Hepatocyte (in vitro differentiated cells): ENCODE measurements at regions not wholly inside any gene's neighbourhood (a gene's known extent, or its start where the extent isn't known, plus 50 kb on each side); places are given as distances from the start of the nearest gene placed in this dataset.

Source experiments
- DNase-seq: peaks from one replicate; pipeline ENCODE4 v3.0.0-alpha.2; 2016; ENCODE audit warnings: low spot score
- H2AFZ ChIP-seq: fragments of 200-600 bp; sonication (generic); 2 replicates; pipeline ENCODE4 v1.6.0; 2016; ENCODE audit warnings: antibody characterized with exemption, mild to moderate bottlenecking
- H3K27ac ChIP-seq: fragments of 200-600 bp; sonication (generic); 2 replicates; pipeline ENCODE4 v1.5.1; 2016; ENCODE audit warnings: mild to moderate bottlenecking
- H3K27me3 ChIP-seq: fragments of 200-600 bp; sonication (generic); 2 replicates; pipeline ENCODE4 v1.6.1; 2016
- H3K36me3 ChIP-seq: fragments of 200-600 bp; sonication (generic); replicated peaks from 2 replicates; pipeline ENCODE4 v1.5.1; 2016; ENCODE audit warnings: low read depth; ENCODE audit not compliant: insufficient read depth
- H3K4me1 ChIP-seq: fragments of 200-600 bp; sonication (generic); 2 replicates; pipeline ENCODE4 v1.5.1; 2016; ENCODE audit warnings: mild to moderate bottlenecking, moderate library complexity; ENCODE audit not compliant: insufficient read depth
- H3K4me2 ChIP-seq: fragments of 200-600 bp; sonication (generic); 2 replicates; pipeline ENCODE4 v1.6.0; 2016
- H3K4me3 ChIP-seq: fragments of 200-600 bp; sonication (generic); 2 replicates; pipeline ENCODE4 v1.5.1; 2016; ENCODE audit warnings: mild to moderate bottlenecking
- H3K79me2 ChIP-seq: fragments of 200-600 bp; sonication (generic); 2 replicates; pipeline ENCODE4 v1.6.0; 2017; ENCODE audit warnings: mild to moderate bottlenecking
- H3K9me2 ChIP-seq: fragments of 200-600 bp; sonication (generic); replicated peaks from 2 replicates; pipeline ENCODE4 v1.6.0; 2017; ENCODE audit warnings: mild to moderate bottlenecking; ENCODE audit not compliant: insufficient read depth
- H3K9me3 ChIP-seq: fragments of 200-600 bp; sonication (generic); 2 replicates; pipeline ENCODE4 v1.5.1; 2016; ENCODE audit warnings: low read depth, mild to moderate bottlenecking
- H4K20me1 ChIP-seq: fragments of 200-600 bp; sonication (generic); 2 replicates; pipeline ENCODE4 v1.6.0; 2016; ENCODE audit warnings: mild to moderate bottlenecking; ENCODE audit not compliant: insufficient read depth, poor library complexity, severe bottlenecking
- EZH2 ChIP-seq: fragments of 200-600 bp; sonication (generic); IDR thresholded peaks from 2 replicates; pipeline ENCODE4 v1.6.1; 2016; ENCODE audit warnings: antibody characterized with exemption, mild to moderate bottlenecking, borderline replicate concordance
- EZH2phosphoT487 ChIP-seq: fragments of 200-600 bp; sonication (generic); IDR thresholded peaks from one replicate; pipeline ENCODE4 v1.6.1; 2018; ENCODE audit warnings: antibody characterized with exemption, mild to moderate bottlenecking, low read depth, moderate library complexity; ENCODE audit not compliant: unreplicated experiment, severe bottlenecking
- WGBS: methylation state at CpG from one replicate; pipeline ENCODE4 v1.1.6; 2016; ENCODE audit warnings: low lambda C conversion rate; ENCODE audit errors: missing lambda C conversion rate; 5-methylcytosine and 5-hydroxymethylcytosine counted together
- TF ChIP-seq, protein P1 (sequence below): fragments of 200-600 bp; sonication (generic); IDR thresholded peaks from 2 replicates; pipeline ENCODE4 v1.5.1; 2016; ENCODE audit warnings: antibody characterized with exemption, mild to moderate bottlenecking; ENCODE audit not compliant: poor library complexity

GRCh38 chr3:177721864-177722785, 524.8 kb upstream of the TBL1XR1 start:
- 63% methylated on average over 3 of the region's 3 CpGs for WGBS
- no peaks in the 10 kb centered on the region for H3K79me2 ChIP-seq
- H4K20me1 ChIP-seq, result no peaks in the 10 kb centered on the region
- no peaks in the 10 kb centered on the region for H3K9me2 ChIP-seq
- peaks cover 6% of the 10 kb centered on the region for H3K4me1 ChIP-seq
- H3K27ac ChIP-seq, result peak overlapping the region; percentile 18
- H3K27me3 ChIP-seq, result no peaks in the 10 kb centered on the region
- no peak overlapping the region for H3K4me2 ChIP-seq
- no peak for DNase-seq
- H3K4me3 ChIP-seq, result no peak overlapping the region
- no peak overlapping the region for H2AFZ ChIP-seq
- TF ChIP-seq EZH2 (no peak), EZH2phosphoT487 (no peak)
- TF ChIP-seq, protein P1, sequence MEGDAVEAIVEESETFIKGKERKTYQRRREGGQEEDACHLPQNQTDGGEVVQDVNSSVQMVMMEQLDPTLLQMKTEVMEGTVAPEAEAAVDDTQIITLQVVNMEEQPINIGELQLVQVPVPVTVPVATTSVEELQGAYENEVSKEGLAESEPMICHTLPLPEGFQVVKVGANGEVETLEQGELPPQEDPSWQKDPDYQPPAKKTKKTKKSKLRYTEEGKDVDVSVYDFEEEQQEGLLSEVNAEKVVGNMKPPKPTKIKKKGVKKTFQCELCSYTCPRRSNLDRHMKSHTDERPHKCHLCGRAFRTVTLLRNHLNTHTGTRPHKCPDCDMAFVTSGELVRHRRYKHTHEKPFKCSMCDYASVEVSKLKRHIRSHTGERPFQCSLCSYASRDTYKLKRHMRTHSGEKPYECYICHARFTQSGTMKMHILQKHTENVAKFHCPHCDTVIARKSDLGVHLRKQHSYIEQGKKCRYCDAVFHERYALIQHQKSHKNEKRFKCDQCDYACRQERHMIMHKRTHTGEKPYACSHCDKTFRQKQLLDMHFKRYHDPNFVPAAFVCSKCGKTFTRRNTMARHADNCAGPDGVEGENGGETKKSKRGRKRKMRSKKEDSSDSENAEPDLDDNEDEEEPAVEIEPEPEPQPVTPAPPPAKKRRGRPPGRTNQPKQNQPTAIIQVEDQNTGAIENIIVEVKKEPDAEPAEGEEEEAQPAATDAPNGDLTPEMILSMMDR, result no peak
- H3K9me3 ChIP-seq, result no peaks in the 10 kb centered on the region
- no peaks in the 10 kb centered on the region for H3K36me3 ChIP-seq

- Histone ChIP-seq H3K4me3 (no peak overlapping the region), H2AFZ (no peak overlapping the region), H4K20me1 (no peaks in the 10 kb centered on the region), H3K9me2 (no peaks in the 10 kb centered on the region), H3K79me2 (no peaks in the 10 kb centered on the region), H3K36me3 (no peaks in the 10 kb centered on the region), H3K27me3 (no peaks in the 10 kb centered on the region), H3K9me3 (no peaks in the 10 kb centered on the region), H3K4me1 (peaks cover 6% of the 10 kb centered on the region), H3K4me2 (no peak overlapping the region), H3K27ac (no peak overlapping the region)
- TF ChIP-seq EZH2phosphoT487 (no peak), EZH2 (no peak)
- TF ChIP-seq, protein P1, result no peak
- 69% methylated on average over 6 of the region's 6 CpGs for whole genome bisulfite sequencing
- no peak for DNase-seq
These were observed 526.8 kb upstream of the TBL1XR1 start for GRCh38 chr3:177724020-177724638.

DNA sequence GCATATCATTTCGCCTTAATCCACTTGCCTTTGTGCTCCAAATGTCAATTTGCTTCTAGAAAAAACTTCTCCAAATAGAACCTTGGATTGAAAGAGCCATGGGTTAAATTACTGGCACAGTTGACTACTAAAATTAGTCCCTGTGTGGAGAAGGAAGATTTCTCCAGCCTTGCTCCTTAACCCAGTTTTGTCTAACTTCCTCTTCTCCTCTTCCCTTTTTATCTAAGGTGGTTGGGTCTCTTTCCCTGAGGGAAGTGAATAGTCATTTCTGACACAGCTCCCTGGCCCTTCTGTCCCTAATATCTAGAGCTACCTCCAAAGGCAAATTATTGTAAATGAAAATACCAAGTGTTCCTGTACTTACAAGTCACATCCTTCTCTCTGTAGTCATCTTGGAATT, 527.9 kb upstream of the TBL1XR1 start:
- H3K9me2 ChIP-seq, result no peaks in the 10 kb centered on the region
- no peak for TF ChIP-seq EZH2
- TF ChIP-seq, protein P1, result no peak
- TF ChIP-seq EZH2phosphoT487, result no peak
- H3K4me3 ChIP-seq, result no peak overlapping the region
- 100% methylated on average over 1 of the region's 1 CpG for WGBS
- H3K79me2 ChIP-seq, result no peaks in the 10 kb centered on the region
- no peaks in the 10 kb centered on the region for H4K20me1 ChIP-seq
- H3K27ac ChIP-seq, result no peak overlapping the region
- H3K36me3 ChIP-seq, result no peaks in the 10 kb centered on the region
- H3K9me3 ChIP-seq, result no peaks in the 10 kb centered on the region
- peaks cover 6% of the 10 kb centered on the region for H3K4me1 ChIP-seq
- no peak overlapping the region for H3K4me2 ChIP-seq
- no peak overlapping the region for H2AFZ ChIP-seq
- H3K27me3 ChIP-seq, result no peaks in the 10 kb centered on the region
- no peak for DNase-seq
